Breast epithelium (tissue), 4 donors: ENCODE measurements at regions not wholly inside any gene's neighbourhood (a gene's known extent, or its start where the extent isn't known, plus 50 kb on each side); places are given as distances from the start of the nearest gene placed in this dataset.

ENCODE experiments used
- DNase-seq, 2 donors: peaks; one replicate each; pipeline ENCODE4 v3.0.0-alpha.2; 2019; ENCODE audit warnings: low spot score in 2 of 2
- H3K27ac ChIP-seq, 2 donors: fragments of 200-600 bp; sonication (generic) in 1 of 2; one replicate each; pipeline ENCODE4 v1.5.1; 2016 to 2019; ENCODE audit warnings: mild to moderate bottlenecking in 1 of 2
- H3K27me3 ChIP-seq, 2 donors: fragments of 200-600 bp; sonication (generic) in 1 of 2; one replicate each; pipeline versions ENCODE4 v1.5.1 to v1.6.0; 2017 to 2019; ENCODE audit warnings: control low read depth in 1 of 2, mild to moderate bottlenecking in 1 of 2
- H3K36me3 ChIP-seq: fragments of 200-600 bp; one replicate; pipeline ENCODE4 v1.5.1; 2019
- H3K4me1 ChIP-seq, 2 donors: fragments of 200-600 bp; sonication (generic); one replicate each; pipeline ENCODE4 v1.5.1; 2016 to 2019; ENCODE audit warnings: control low read depth in 1 of 2
- H3K4me3 ChIP-seq, 3 donors: fragments of 200-600 bp; sonication (generic); 1 replicate in 2 of 3; 2 replicates in 1 of 3; pipeline ENCODE4 v1.5.1; 2016 to 2019; ENCODE audit warnings: mild to moderate bottlenecking in 3 of 3, moderate library complexity in 2 of 3
- H3K9me3 ChIP-seq, 2 donors: fragments of 200-600 bp; sonication (generic) in 1 of 2; one replicate each; pipeline ENCODE4 v1.5.1; 2016 to 2019; ENCODE audit warnings: control low read depth in 1 of 2
- CTCF ChIP-seq, 3 donors: fragments of 450-650 bp; IDR thresholded peaks; one replicate each; pipeline ENCODE4 v1.5.1; 2016 to 2017; ENCODE audit warnings: antibody characterized with exemption in 3 of 3, mild to moderate bottlenecking in 3 of 3, moderate library complexity in 3 of 3
- POLR2A ChIP-seq: fragments of 450-650 bp; IDR thresholded peaks from one replicate; pipeline ENCODE4 v1.6.1; 2016; ENCODE audit warnings: antibody characterized with exemption, mild to moderate bottlenecking, moderate library complexity
- POLR2AphosphoS5 ChIP-seq, 3 donors: sonication (generic); formaldehyde crosslinking; IDR thresholded peaks; one replicate each; pipeline ENCODE4 v1.6.1; 2017; ENCODE audit warnings: antibody characterized with exemption in 3 of 3
- intact Hi-C: fragments of 100-400 bp; cut with DNase I; formaldehyde crosslinking; loops from one replicate; pipeline ENCODE4 v1.15.1; 2023; ENCODE audit warnings: low total_unique reads

DNA sequence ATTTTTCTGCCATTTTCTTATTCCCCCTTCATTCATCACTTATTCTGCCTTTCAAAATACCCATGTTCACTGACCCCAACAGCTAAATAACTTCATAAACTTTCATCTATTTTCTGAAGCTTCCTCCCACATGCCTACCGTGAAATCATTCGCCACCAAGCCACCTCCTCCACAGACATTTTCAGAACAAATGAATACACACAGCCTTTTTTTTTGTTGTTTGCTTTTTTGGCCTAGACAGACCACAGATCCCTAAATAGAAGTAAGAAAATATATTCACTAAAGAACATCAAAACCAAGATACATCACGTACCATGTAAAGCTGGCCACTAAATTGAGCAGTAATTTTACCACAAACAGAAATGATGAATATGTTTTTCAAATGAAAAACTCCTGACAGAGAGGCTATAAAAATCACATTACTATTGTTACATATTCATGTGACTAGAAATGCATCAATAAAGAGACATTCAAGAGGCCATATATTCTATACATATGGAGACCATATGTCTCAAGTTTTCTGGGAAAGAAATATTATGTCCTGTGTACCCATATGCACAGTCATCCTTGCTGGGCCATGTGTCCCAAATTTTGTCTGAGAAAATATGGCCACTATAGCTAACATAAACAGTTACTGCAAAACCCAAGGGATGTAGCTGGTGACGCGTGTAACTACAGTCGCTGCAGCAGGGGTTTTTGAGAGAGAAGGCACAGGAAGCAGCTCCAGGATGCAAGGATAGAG, 200.3 kb downstream of the FBXO15 start:
- Histone ChIP-seq H3K27me3 (no peaks in the 10 kb centered on the region), H3K4me1 (no peaks in the 10 kb centered on the region), H3K4me3 (no peak overlapping the region), H3K27ac (no peak overlapping the region), H3K36me3 (no peaks in the 10 kb centered on the region), H3K9me3 (no peaks in the 10 kb centered on the region)
- no peak for DNase-seq
- TF ChIP-seq POLR2A (no peak), POLR2AphosphoS5 (IDR thresholded peaks at IDR 0.05) (no peak), CTCF (IDR thresholded peaks at IDR 0.05) (no peak)
- intact Hi-C loops: no loop called here

- intact Hi-C loops: no loop called here
- no peak overlapping the region for H3K27ac ChIP-seq
- TF ChIP-seq POLR2AphosphoS5 (IDR thresholded peaks at IDR 0.05) (no peak), CTCF (IDR thresholded peaks at IDR 0.05) (no peak), POLR2A (no peak)
- H3K36me3 ChIP-seq: no peaks in the 10 kb centered on the region
- H3K27me3 ChIP-seq: no peaks in the 10 kb centered on the region
- no peaks in the 10 kb centered on the region for H3K9me3 ChIP-seq
- no peak for DNase-seq
- H3K4me3 ChIP-seq: no peak overlapping the region
- no peaks in the 10 kb centered on the region for H3K4me1 ChIP-seq
Measured at GRCh38 chr18:73945130-73945792, 202.4 kb downstream of the FBXO15 start.

- no peak for DNase-seq
- H3K36me3 ChIP-seq: no peaks in the 10 kb centered on the region
- intact Hi-C loops: no loop called here
- H3K4me3 ChIP-seq: no peak overlapping the region
- H3K9me3 ChIP-seq: no peaks in the 10 kb centered on the region
- H3K27me3 ChIP-seq: no peaks in the 10 kb centered on the region
- TF ChIP-seq POLR2AphosphoS5 (IDR thresholded peaks at IDR 0.05) (no peak), POLR2A (no peak), CTCF (IDR thresholded peaks at IDR 0.05) (no peak)
- H3K27ac ChIP-seq: no peak overlapping the region
- no peaks in the 10 kb centered on the region for H3K4me1 ChIP-seq
Measured at GRCh38 chr18:73944715-73945114, 202.9 kb downstream of the FBXO15 start.

- intact Hi-C loops: no loop called here
- H3K4me1 ChIP-seq: no peaks in the 10 kb centered on the region
- H3K27me3 ChIP-seq: no peaks in the 10 kb centered on the region
- no peaks in the 10 kb centered on the region for H3K36me3 ChIP-seq
- no peak for DNase-seq
- H3K4me3 ChIP-seq: no peak overlapping the region
- H3K27ac ChIP-seq: no peak overlapping the region
- TF ChIP-seq CTCF (IDR thresholded peaks at IDR 0.05) (no peak), POLR2A (no peak), POLR2AphosphoS5 (IDR thresholded peaks at IDR 0.05) (no peak)
- H3K9me3 ChIP-seq: no peaks in the 10 kb centered on the region
Measured at GRCh38 chr18:73943763-73944162, 203.9 kb downstream of the FBXO15 start.

DNA sequence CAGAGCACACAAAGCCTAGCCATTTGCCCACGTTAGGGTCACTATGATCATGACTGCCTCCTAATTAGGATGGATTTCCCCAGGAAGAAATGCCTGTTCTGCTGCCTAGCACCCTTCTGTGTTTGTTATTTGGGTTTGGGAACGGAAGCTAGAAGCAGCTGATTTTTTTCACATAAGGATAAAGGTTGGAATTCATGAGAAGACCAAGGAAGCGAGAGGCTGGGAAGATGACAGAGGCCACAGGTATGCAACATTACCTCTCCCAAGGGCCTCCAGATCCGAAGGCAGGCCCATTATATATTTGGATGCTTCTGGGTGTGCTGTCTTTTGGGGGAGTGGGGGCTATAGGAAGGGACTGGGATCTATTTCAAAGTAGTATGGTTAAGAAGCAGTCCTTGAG, 204.7 kb downstream of the FBXO15 start:
- intact Hi-C loops: no loop called here
- Histone ChIP-seq H3K27me3 (no peaks in the 10 kb centered on the region), H3K4me1 (no peaks in the 10 kb centered on the region), H3K4me3 (no peak overlapping the region), H3K36me3 (no peaks in the 10 kb centered on the region), H3K27ac (no peak overlapping the region), H3K9me3 (no peaks in the 10 kb centered on the region)
- TF ChIP-seq CTCF (IDR thresholded peaks at IDR 0.05): no peak
- no peak for TF ChIP-seq POLR2AphosphoS5 (IDR thresholded peaks at IDR 0.05)
- no peak for TF ChIP-seq POLR2A
- no peak for DNase-seq
